HUES6 (cell line): ENCODE measurements at regions not wholly inside any gene's neighbourhood (a gene's known extent, or its start where the extent isn't known, plus 50 kb on each side); places are given as distances from the start of the nearest gene placed in this dataset.
"Not testable (repeated sequence)": the region's sequence is repeated elsewhere in the genome, so short reads cannot be mapped to it uniquely, and the experiment has no call there.

Experiments
- H3K27ac ChIP-seq: 2 replicates; pipeline ENCODE4 v1.7.0; 2013; ENCODE audit warnings: low read depth, mild to moderate bottlenecking, low read length, inconsistent platforms
- H3K27me3 ChIP-seq: 2 replicates; pipeline ENCODE4 v1.6.1; 2013; ENCODE audit warnings: low read length; ENCODE audit not compliant: control insufficient read depth, insufficient read depth
- H3K36me3 ChIP-seq: 2 replicates; pipeline ENCODE4 v1.6.1; 2013; ENCODE audit warnings: low read length; ENCODE audit not compliant: control insufficient read depth, insufficient read depth
- H3K4me1 ChIP-seq: 2 replicates; pipeline ENCODE4 v1.6.1; 2013; ENCODE audit warnings: low read length; ENCODE audit not compliant: control insufficient read depth, insufficient read depth
- H3K4me3 ChIP-seq: 2 replicates; pipeline ENCODE4 v1.5.1; 2013; ENCODE audit warnings: low read depth, low read length
- H3K9ac ChIP-seq: one replicate; pipeline ENCODE4 v1.6.1; 2013; ENCODE audit warnings: mild to moderate bottlenecking, low read length
- H3K9me3 ChIP-seq: 2 replicates; pipeline ENCODE4 v1.6.1; 2013; ENCODE audit warnings: low read depth, low read length; ENCODE audit not compliant: control insufficient read depth, insufficient read depth

DNA sequence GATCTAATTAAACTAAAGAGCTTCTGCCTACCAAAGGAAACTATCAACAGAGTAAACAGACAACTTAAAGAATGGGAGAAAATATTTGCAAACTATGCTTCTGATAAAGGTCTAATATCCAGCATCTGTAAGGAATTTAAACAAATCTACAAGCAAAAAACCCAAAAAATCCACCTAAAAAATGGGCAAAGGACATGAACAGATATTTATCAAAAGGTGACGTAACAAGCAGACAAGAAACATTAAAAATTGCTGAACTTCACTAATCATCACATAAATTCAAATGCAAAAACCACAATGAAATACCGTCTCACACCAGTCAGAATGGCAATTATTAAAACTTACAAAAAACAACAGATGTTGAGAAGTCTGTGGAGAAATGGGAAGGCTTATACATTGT, 498.6 kb upstream of the TPTE start:
- not testable (repeated sequence) for H3K27me3 ChIP-seq, H3K9ac ChIP-seq, H3K27ac ChIP-seq, H3K4me1 ChIP-seq, H3K4me3 ChIP-seq, H3K36me3 ChIP-seq
- H3K9me3 ChIP-seq, result peaks cover 25% of the 10 kb centered on the region; the same call in 1 of the 2 replicates
